A549 (cell line): ENCODE measurements at regions not wholly inside any gene's neighbourhood (a gene's known extent, or its start where the extent isn't known, plus 50 kb on each side); places are given as distances from the start of the nearest gene placed in this dataset.

Experiments
- CHD2 ChIP-seq: fragments of 150-350 bp; IDR thresholded peaks from 2 replicates; pipeline ENCODE4 v1.6.1; 2014; ENCODE audit warnings: low read length; ENCODE audit not compliant: partially characterized antibody
- CHD4 ChIP-seq: fragments of 200-600 bp; sonication (generic); IDR thresholded peaks from 2 replicates; pipeline ENCODE4 v1.6.1; 2016; ENCODE audit warnings: antibody characterized with exemption, mild to moderate bottlenecking, borderline replicate concordance
- CTCF ChIP-seq: fragments of >200 bp; sonication (Bioruptor Twin); formaldehyde crosslinking; IDR thresholded peaks from 3 replicates; pipeline ENCODE4 v1.5.1; 2016
- EHMT2 ChIP-seq: fragments of 200-600 bp; sonication (generic); IDR thresholded peaks from 2 replicates; pipeline ENCODE4 v1.6.1; 2016; ENCODE audit warnings: antibody characterized with exemption, low read depth, mild to moderate bottlenecking, moderate library complexity
- EP300 ChIP-seq, 2 experiments: fragments of >200 bp; sonication (Bioruptor Twin); formaldehyde crosslinking; IDR thresholded peaks; 2 replicates in 1 of 2; 3 replicates in 1 of 2; pipeline ENCODE4 v1.6.1; 2016 to 2017
- ESRRA ChIP-seq: fragments of 150-350 bp; IDR thresholded peaks from 2 replicates; pipeline ENCODE4 v1.6.1; 2014; ENCODE audit warnings: mild to moderate bottlenecking, low read length, borderline replicate concordance
- HEYL ChIP-seq: fragments of 250-450 bp; sonication (Bioruptor Pico); IDR thresholded peaks from 2 replicates; pipeline ENCODE4 v1.8.0; 2021; ENCODE audit warnings: mild to moderate bottlenecking, moderate library complexity
- JUN ChIP-seq, 2 experiments: fragments of >200 bp; sonication (Bioruptor Twin); formaldehyde crosslinking; IDR thresholded peaks; 2 replicates in 1 of 2; 3 replicates in 1 of 2; pipeline ENCODE4 v1.6.1; 2016 to 2017
- NFE2L2 ChIP-seq: fragments of 150-350 bp; conservative IDR thresholded peaks from 2 replicates; pipeline ENCODE4 v1.6.1; 2014; ENCODE audit warnings: low read length
- PBX3 ChIP-seq: IDR thresholded peaks from 2 replicates; pipeline ENCODE4 v1.6.1; 2012
- POLR2A ChIP-seq: IDR thresholded peaks from 2 replicates; pipeline ENCODE4 v1.6.1; 2012; ENCODE audit warnings: mild to moderate bottlenecking, low read length
- RAD21 ChIP-seq, 2 experiments: fragments of >200 bp in 1 of 2; sonication (Bioruptor Twin) in 1 of 2; formaldehyde crosslinking in 1 of 2; IDR thresholded peaks in 1 of 2; conservative IDR thresholded peaks in 1 of 2; 2 replicates in 1 of 2; 3 replicates in 1 of 2; pipeline ENCODE4 v1.6.1; 2012 to 2018; ENCODE audit warnings: inconsistent platforms in 1 of 2
- RCOR1 ChIP-seq: fragments of 150-350 bp; IDR thresholded peaks from 2 replicates; pipeline ENCODE4 v1.6.1; 2014; ENCODE audit warnings: antibody characterized with exemption, low read length, low read depth
- RFX5 ChIP-seq: fragments of 450-650 bp; IDR thresholded peaks from 2 replicates; pipeline ENCODE4 v1.7.1; 2014; ENCODE audit warnings: antibody characterized with exemption, mild to moderate bottlenecking, moderate library complexity

- TF ChIP-seq NFE2L2, result no peak
- no peak for TF ChIP-seq CTCF
- no peak for TF ChIP-seq ESRRA
- no peak for TF ChIP-seq RCOR1
- TF ChIP-seq EP300 (IDR thresholded peaks at IDR 0.05), result no peak
- TF ChIP-seq EHMT2, result no peak
- no peak for TF ChIP-seq CHD2
- no peak for TF ChIP-seq HEYL (CRISPR knock-in tag)
- TF ChIP-seq RAD21 (conservative IDR thresholded peaks at IDR 0.05 in 1 of 2, IDR thresholded peaks at IDR 0.05 in 1 of 2), result no peak
- TF ChIP-seq POLR2A, result no peak
- TF ChIP-seq JUN (IDR thresholded peaks at IDR 0.05), result no peak
- no peak for TF ChIP-seq RFX5
- no peak for TF ChIP-seq CHD4
- TF ChIP-seq PBX3, result no peak
Measured at GRCh38 chr1:80083892-80084291, 1077.4 kb upstream of the ADGRL4 start.
